Mesendoderm (in vitro differentiated cells): ENCODE measurements at regions not wholly inside any gene's neighbourhood (a gene's known extent, or its start where the extent isn't known, plus 50 kb on each side); places are given as distances from the start of the nearest gene placed in this dataset.

Experiments
- DNase-seq: peaks from one replicate; pipeline ENCODE4 v3.0.0; 2013
- H2AK5ac ChIP-seq: 2 replicates; pipeline ENCODE4 v1.6.1; 2013; ENCODE audit warnings: low read length, inconsistent platforms
- H2BK120ac ChIP-seq: 2 replicates; pipeline ENCODE4 v1.6.1; 2013; ENCODE audit warnings: low read depth, mild to moderate bottlenecking, low read length, moderate library complexity, mixed read lengths
- H2BK15ac ChIP-seq: replicated peaks from 2 replicates; pipeline ENCODE4 v1.6.1; 2013; ENCODE audit warnings: low read depth, mild to moderate bottlenecking, moderate library complexity
- H2BK5ac ChIP-seq: 2 replicates; pipeline ENCODE4 v1.6.1; 2013; ENCODE audit warnings: low read length, inconsistent platforms
- H3K18ac ChIP-seq: 2 replicates; pipeline ENCODE4 v1.6.1; 2013; ENCODE audit warnings: mild to moderate bottlenecking, low read length, mixed read lengths
- H3K23ac ChIP-seq: one replicate; pipeline ENCODE4 v1.6.1; 2013; ENCODE audit warnings: low read length
- H3K27ac ChIP-seq: 2 replicates; pipeline ENCODE4 v1.5.1; 2013; ENCODE audit warnings: low read depth, mild to moderate bottlenecking, inconsistent platforms, low read length, moderate library complexity
- H3K27me3 ChIP-seq: 2 replicates; pipeline ENCODE4 v1.6.1; 2013; ENCODE audit warnings: low read length, control low read depth, mild to moderate bottlenecking, inconsistent platforms; ENCODE audit not compliant: insufficient read depth, poor library complexity
- H3K36me3 ChIP-seq: 2 replicates; pipeline ENCODE4 v1.6.1; 2013; ENCODE audit warnings: low read length, inconsistent platforms; ENCODE audit not compliant: control insufficient read depth, insufficient read depth
- H3K4ac ChIP-seq: one replicate; pipeline ENCODE4 v1.6.1; 2013; ENCODE audit warnings: low read depth, mild to moderate bottlenecking, low read length, moderate library complexity
- H3K4me1 ChIP-seq: 2 replicates; pipeline ENCODE4 v1.6.1; 2013; ENCODE audit warnings: low read depth, low read length, inconsistent platforms; ENCODE audit not compliant: control insufficient read depth
- H3K4me2 ChIP-seq: 2 replicates; pipeline ENCODE4 v1.6.1; 2013; ENCODE audit warnings: low read length
- H3K4me3 ChIP-seq: 2 replicates; pipeline ENCODE4 v1.5.1; 2013; ENCODE audit warnings: mild to moderate bottlenecking, low read length
- H3K56ac ChIP-seq: one replicate; pipeline ENCODE4 v1.6.1; 2013; ENCODE audit warnings: low read length
- H3K79me1 ChIP-seq: 2 replicates; pipeline ENCODE4 v1.6.1; 2013; ENCODE audit warnings: low read length, inconsistent platforms
- H3K79me2 ChIP-seq: 2 replicates; pipeline ENCODE4 v1.6.1; 2013; ENCODE audit warnings: mild to moderate bottlenecking, low read length; ENCODE audit not compliant: control insufficient read depth, insufficient read depth
- H3K9ac ChIP-seq: 2 replicates; pipeline ENCODE4 v1.6.1; 2013; ENCODE audit warnings: low read length, inconsistent platforms
- H4K5ac ChIP-seq: one replicate; pipeline ENCODE4 v1.6.1; 2013; ENCODE audit warnings: low read length
- H4K8ac ChIP-seq: one replicate; pipeline ENCODE4 v1.6.1; 2013; ENCODE audit warnings: low read depth, mild to moderate bottlenecking, control low read depth, low read length, moderate library complexity
- WGBS: extraction: QIAGEN DNeasy Blood & Tissue Kit; methylation state at CpG from one replicate; pipeline ENCODE4 v1.1.7; 2013; ENCODE audit warnings: low lambda C conversion rate, missing lambda C conversion rate; ENCODE audit not compliant: insufficient coverage; ENCODE audit errors: extremely low coverage; 5-methylcytosine and 5-hydroxymethylcytosine counted together

DNA sequence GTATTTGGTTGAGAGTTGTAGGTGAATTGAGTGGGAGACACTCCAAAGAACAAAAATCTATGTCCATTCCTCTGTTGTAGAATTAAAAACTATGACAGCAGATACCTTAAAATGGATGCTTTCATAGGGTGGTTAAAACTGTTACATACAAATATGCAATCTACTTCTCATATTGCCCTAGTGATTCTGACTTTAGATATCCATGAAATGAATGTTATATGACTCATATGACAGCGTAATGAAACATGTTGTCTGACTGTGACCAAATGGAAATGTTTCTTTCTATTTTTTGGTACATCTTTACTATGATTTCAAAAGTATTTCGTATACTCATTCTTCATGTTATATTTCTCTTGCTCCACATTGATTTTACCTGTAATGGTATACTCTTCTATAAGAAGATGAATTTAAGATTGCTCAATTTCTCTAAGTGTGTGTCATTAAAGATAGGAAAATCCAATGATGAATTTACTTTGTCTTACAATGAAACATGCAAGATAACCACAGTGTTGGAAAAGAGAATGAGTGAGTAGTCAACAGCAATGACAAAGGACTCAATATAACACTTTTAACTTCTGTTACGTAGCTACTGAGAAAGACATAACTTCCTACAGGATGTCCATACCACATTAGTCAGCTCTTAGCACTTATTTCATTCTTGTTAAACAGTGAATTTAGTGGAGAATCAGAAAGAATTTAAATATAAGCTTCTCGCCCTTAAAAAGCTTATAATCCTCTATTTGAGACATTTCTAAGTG lies 79.3 kb upstream of the LSAMP start:
- H3K4ac ChIP-seq, result no peak overlapping the region
- H3K23ac ChIP-seq, result no peak overlapping the region
- H3K79me1 ChIP-seq, result no peaks in the 10 kb centered on the region
- no peak overlapping the region for H3K27ac ChIP-seq
- no peaks in the 10 kb centered on the region for H3K79me2 ChIP-seq
- WGBS, result no CpG with 5 or more reads among the region's 4 CpGs
- no peak overlapping the region for H2AK5ac ChIP-seq
- H3K4me1 ChIP-seq, result no peaks in the 10 kb centered on the region
- no peak overlapping the region for H3K9ac ChIP-seq
- no peak for DNase-seq
- no peak overlapping the region for H3K4me2 ChIP-seq
- no peak overlapping the region for H2BK15ac ChIP-seq
- no peaks in the 10 kb centered on the region for H3K36me3 ChIP-seq
- H4K8ac ChIP-seq, result no peak overlapping the region
- no peak overlapping the region for H3K56ac ChIP-seq
- H3K18ac ChIP-seq, result no peak overlapping the region
- no peak overlapping the region for H3K4me3 ChIP-seq
- no peak overlapping the region for H4K5ac ChIP-seq
- no peaks in the 10 kb centered on the region for H3K27me3 ChIP-seq
- H2BK5ac ChIP-seq, result no peak overlapping the region
- H2BK120ac ChIP-seq, result no peak overlapping the region

DNA sequence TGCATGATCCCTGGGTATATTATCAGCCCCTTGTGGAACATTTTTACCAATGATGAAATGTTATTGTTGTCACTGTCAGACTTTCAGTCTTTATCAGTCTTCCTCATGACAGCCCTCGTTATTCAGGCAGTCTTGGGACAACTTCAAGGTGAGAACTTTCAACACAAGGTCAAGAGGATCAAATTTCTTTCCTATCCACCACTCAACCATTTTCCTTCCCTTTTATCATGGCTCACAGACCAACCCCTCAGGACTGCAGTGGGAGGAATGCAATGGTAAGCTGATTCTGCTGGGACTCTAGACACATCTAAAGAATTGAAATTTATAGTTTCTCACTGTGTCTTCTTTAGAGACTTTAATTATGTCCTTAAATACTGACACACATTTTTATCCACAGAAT lies 107.0 kb upstream of the LSAMP start:
- H3K36me3 ChIP-seq, result no peaks in the 10 kb centered on the region
- no peak overlapping the region for H2AK5ac ChIP-seq
- H3K4me2 ChIP-seq, result no peak overlapping the region
- no peak overlapping the region for H3K56ac ChIP-seq
- H2BK5ac ChIP-seq, result no peak overlapping the region
- H3K27ac ChIP-seq, result no peak overlapping the region
- H3K79me1 ChIP-seq, result no peaks in the 10 kb centered on the region
- H2BK120ac ChIP-seq, result no peak overlapping the region
- DNase-seq, result no peak
- no CpG with 5 or more reads among the region's 1 CpG for WGBS
- H3K9ac ChIP-seq, result no peak overlapping the region
- H4K8ac ChIP-seq, result no peak overlapping the region
- no peaks in the 10 kb centered on the region for H3K27me3 ChIP-seq
- no peak overlapping the region for H4K5ac ChIP-seq
- no peak overlapping the region for H3K23ac ChIP-seq
- H3K4me3 ChIP-seq, result no peak overlapping the region
- no peak overlapping the region for H2BK15ac ChIP-seq
- no peaks in the 10 kb centered on the region for H3K79me2 ChIP-seq
- no peak overlapping the region for H3K4ac ChIP-seq
- no peaks in the 10 kb centered on the region for H3K4me1 ChIP-seq
- no peak overlapping the region for H3K18ac ChIP-seq

DNA sequence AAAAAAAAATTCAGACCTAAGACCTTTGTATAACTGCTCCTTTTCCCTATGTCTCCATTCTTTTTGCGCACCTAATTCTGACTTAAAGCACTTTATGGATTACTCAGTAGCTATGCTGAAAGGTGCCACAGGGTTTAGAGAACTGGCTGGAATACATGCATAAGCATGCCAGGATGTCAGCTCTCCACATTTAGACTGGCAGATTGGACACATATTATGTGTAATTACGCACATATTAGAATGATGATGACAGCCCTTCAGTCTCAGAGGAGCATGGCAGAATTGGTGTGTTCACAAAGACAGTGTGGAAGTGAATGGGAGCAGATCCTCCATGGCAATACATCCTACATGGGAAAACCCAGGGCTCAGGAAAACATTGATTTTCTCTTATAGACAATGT lies 108.1 kb upstream of the LSAMP start:
- H3K56ac ChIP-seq, result no peak overlapping the region
- no peak overlapping the region for H2BK5ac ChIP-seq
- no peak for DNase-seq
- H3K79me2 ChIP-seq, result no peaks in the 10 kb centered on the region
- H3K27ac ChIP-seq, result no peak overlapping the region
- no peak overlapping the region for H4K8ac ChIP-seq
- no peak overlapping the region for H3K4me2 ChIP-seq
- H3K4me1 ChIP-seq, result no peaks in the 10 kb centered on the region
- no peak overlapping the region for H3K9ac ChIP-seq
- H3K23ac ChIP-seq, result no peak overlapping the region
- no peak overlapping the region for H3K4me3 ChIP-seq
- H4K5ac ChIP-seq, result no peak overlapping the region
- H3K79me1 ChIP-seq, result no peaks in the 10 kb centered on the region
- H2BK15ac ChIP-seq, result no peak overlapping the region
- H3K18ac ChIP-seq, result no peak overlapping the region
- no peaks in the 10 kb centered on the region for H3K27me3 ChIP-seq
- WGBS, result no CpG with 5 or more reads among the region's 2 CpGs
- no peak overlapping the region for H3K4ac ChIP-seq
- no peaks in the 10 kb centered on the region for H3K36me3 ChIP-seq
- no peak overlapping the region for H2AK5ac ChIP-seq
- no peak overlapping the region for H2BK120ac ChIP-seq

DNA sequence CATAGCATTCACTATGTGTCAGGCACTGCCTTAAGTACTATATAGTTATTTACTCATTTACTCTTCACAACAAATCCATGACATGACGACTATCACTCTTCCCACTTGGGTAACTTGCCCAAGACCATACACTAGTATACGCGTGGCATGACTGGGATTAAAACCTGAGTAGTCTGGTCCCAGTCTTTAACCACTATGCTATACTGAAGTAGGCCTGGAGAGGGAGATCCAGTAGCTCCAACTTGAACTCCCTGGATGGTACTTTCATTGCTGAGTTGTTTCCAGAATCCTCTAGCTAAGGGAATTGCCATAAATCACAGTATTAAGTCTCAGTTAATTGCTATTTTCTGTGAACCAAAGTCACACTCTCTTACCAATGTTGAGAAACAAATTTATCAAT lies 116.2 kb upstream of the LSAMP start:
- H3K27me3 ChIP-seq, result no peaks in the 10 kb centered on the region
- WGBS, result no CpG with 5 or more reads among the region's 3 CpGs

DNA sequence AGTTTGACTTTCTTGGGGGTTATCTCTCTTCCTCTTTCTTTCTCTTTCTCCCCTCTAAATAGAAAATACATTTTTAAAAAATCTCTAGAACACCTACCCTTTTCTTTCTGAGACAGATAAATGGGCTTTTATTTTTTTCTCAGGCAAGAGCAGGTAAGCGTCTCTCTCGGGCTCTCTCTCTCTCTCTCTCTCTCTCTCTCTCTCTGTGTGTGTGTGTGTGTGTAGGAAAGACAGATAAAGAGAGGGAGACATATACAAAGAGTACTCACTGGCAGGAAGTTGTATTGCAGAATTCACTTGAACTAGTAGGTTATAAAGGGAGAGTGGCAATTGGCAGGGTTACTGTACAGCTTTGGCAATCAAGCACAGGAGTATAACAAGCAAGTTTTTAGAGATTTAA lies 118.1 kb upstream of the LSAMP start:
- no peak overlapping the region for H3K23ac ChIP-seq

More for the DNA sequence above, 116.2 kb upstream of the LSAMP start:
- no peak overlapping the region for H3K4me3 ChIP-seq
- H3K4me1 ChIP-seq, result peaks cover 5% of the 10 kb centered on the region
- no peaks in the 10 kb centered on the region for H3K79me2 ChIP-seq
- H3K56ac ChIP-seq, result no peak overlapping the region
- no peak overlapping the region for H2BK5ac ChIP-seq
- H3K18ac ChIP-seq, result no peak overlapping the region
- no peak overlapping the region for H3K4me2 ChIP-seq
- DNase-seq, result peak; percentile 44
- no peak overlapping the region for H3K27ac ChIP-seq
- no peak overlapping the region for H4K8ac ChIP-seq
- no peak overlapping the region for H2BK120ac ChIP-seq
- H3K9ac ChIP-seq, result no peak overlapping the region
- H2AK5ac ChIP-seq, result no peak overlapping the region
- no peak overlapping the region for H2BK15ac ChIP-seq
- H3K79me1 ChIP-seq, result no peaks in the 10 kb centered on the region
- H3K4ac ChIP-seq, result no peak overlapping the region
- H3K36me3 ChIP-seq, result no peaks in the 10 kb centered on the region
- H4K5ac ChIP-seq, result no peak overlapping the region
- no peak overlapping the region for H3K23ac ChIP-seq

DNA sequence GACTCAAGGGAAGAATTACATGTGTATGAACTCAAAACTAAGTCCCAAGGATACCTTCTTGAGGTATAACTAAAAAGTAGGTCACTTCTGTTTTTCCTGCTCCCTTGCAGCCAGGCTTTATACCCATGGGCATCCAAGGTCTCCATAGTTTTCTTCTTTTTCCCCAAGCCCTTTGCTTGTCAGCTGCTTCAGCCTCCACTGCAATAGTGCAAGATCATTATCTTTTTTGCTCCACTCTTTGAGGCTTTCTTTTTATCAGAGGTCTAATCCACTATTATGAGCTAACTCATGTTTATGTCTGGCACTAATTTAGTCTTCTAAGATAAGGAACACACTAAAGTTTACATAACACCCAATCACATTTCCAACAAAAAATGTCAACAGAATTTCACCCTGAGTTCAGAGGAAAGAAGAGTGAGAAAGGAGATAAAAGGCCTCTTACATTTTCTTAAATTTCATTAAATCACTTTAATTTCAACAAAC lies 121.2 kb upstream of the LSAMP start:
- no peak overlapping the region for H4K5ac ChIP-seq
- no peak overlapping the region for H3K9ac ChIP-seq
- no peak overlapping the region for H2BK5ac ChIP-seq
- no peak overlapping the region for H2BK120ac ChIP-seq
- no peak overlapping the region for H3K4ac ChIP-seq
- H3K79me2 ChIP-seq, result no peaks in the 10 kb centered on the region
- H3K4me3 ChIP-seq, result no peak overlapping the region
- H3K79me1 ChIP-seq, result no peaks in the 10 kb centered on the region
- H2BK15ac ChIP-seq, result no peak overlapping the region
- no peak overlapping the region for H2AK5ac ChIP-seq
- H3K27me3 ChIP-seq, result no peaks in the 10 kb centered on the region
- no peak overlapping the region for H4K8ac ChIP-seq
- no peak overlapping the region for H3K4me2 ChIP-seq
- DNase-seq, result peak; percentile 90
- no peak overlapping the region for H3K23ac ChIP-seq
- no peak overlapping the region for H3K56ac ChIP-seq
- peaks cover 8% of the 10 kb centered on the region for H3K4me1 ChIP-seq
- no peaks in the 10 kb centered on the region for H3K36me3 ChIP-seq
- H3K27ac ChIP-seq, result no peak overlapping the region
- H3K18ac ChIP-seq, result no peak overlapping the region

More for the DNA sequence above, 118.1 kb upstream of the LSAMP start:
- H2BK120ac ChIP-seq, result no peak overlapping the region
- H2AK5ac ChIP-seq, result no peak overlapping the region
- H3K79me1 ChIP-seq, result no peaks in the 10 kb centered on the region
- H3K4ac ChIP-seq, result no peak overlapping the region
- H3K27me3 ChIP-seq, result no peaks in the 10 kb centered on the region
- peaks cover 8% of the 10 kb centered on the region for H3K4me1 ChIP-seq
- WGBS, result no CpG with 5 or more reads among the region's 2 CpGs
- H2BK15ac ChIP-seq, result no peak overlapping the region
- H3K9ac ChIP-seq, result no peak overlapping the region
- no peak overlapping the region for H3K18ac ChIP-seq
- DNase-seq, result no peak
- H3K79me2 ChIP-seq, result no peaks in the 10 kb centered on the region
- no peak overlapping the region for H3K27ac ChIP-seq
- H3K4me2 ChIP-seq, result no peak overlapping the region
- no peak overlapping the region for H2BK5ac ChIP-seq
- H3K56ac ChIP-seq, result no peak overlapping the region
- H4K8ac ChIP-seq, result no peak overlapping the region
- H3K36me3 ChIP-seq, result no peaks in the 10 kb centered on the region
- H4K5ac ChIP-seq, result no peak overlapping the region
- no peak overlapping the region for H3K4me3 ChIP-seq
